ENCODE measurements at regions not wholly inside any gene's neighbourhood (a gene's known extent, or its start where the extent isn't known, plus 50 kb on each side); places are given as distances from the start of the nearest gene placed in this dataset.

GRCh38 chr12:71041476-71041875 is 116.3 kb downstream of the TSPAN8 start:
- intact Hi-C loops (cut with DNase I) = no loop called here
- no peak for TF ChIP-seq POLR2A (IDR thresholded peaks at IDR 0.05)
- no peak for TF ChIP-seq CTCF (IDR thresholded peaks at IDR 0.05)
- no peaks in the 10 kb centered on the region for H3K4me1 ChIP-seq
- no peak overlapping the region for H3K27ac ChIP-seq
- no peaks in the 10 kb centered on the region for H3K36me3 ChIP-seq
- 59% methylated on average over 2 of the region's 2 CpGs for WGBS (ENCODE audit: insufficient coverage, low coverage, low lambda C conversion rate, missing lambda C conversion rate)
- ATAC-seq (no peak), DNase-seq (no peak)
- H3K4me3 ChIP-seq = no peak overlapping the region
- no peaks in the 10 kb centered on the region for H3K27me3 ChIP-seq
- H3K9me3 ChIP-seq = no peaks in the 10 kb centered on the region

GRCh38 chr12:71038960-71039359 is 118.4 kb upstream of the PTPRR start:
- WGBS (ENCODE audit: insufficient coverage, low coverage, low lambda C conversion rate, missing lambda C conversion rate) = 78% methylated on average over 1 of the region's 1 CpG
- DNase-seq = no peak
- intact Hi-C loops (cut with DNase I) = no loop called here
- ATAC-seq = no peak
- H3K4me3 ChIP-seq = no peak overlapping the region
- H3K9me3 ChIP-seq = no peaks in the 10 kb centered on the region
- no peaks in the 10 kb centered on the region for H3K27me3 ChIP-seq
- TF ChIP-seq CTCF (IDR thresholded peaks at IDR 0.05) = no peak
- no peak for TF ChIP-seq POLR2A (IDR thresholded peaks at IDR 0.05)
- H3K36me3 ChIP-seq = no peaks in the 10 kb centered on the region
- no peaks in the 10 kb centered on the region for H3K4me1 ChIP-seq
- no peak overlapping the region for H3K27ac ChIP-seq

- Histone ChIP-seq H3K27ac (no peak overlapping the region), H3K4me1 (no peaks in the 10 kb centered on the region), H3K27me3 (no peaks in the 10 kb centered on the region), H3K36me3 (no peaks in the 10 kb centered on the region), H3K4me3 (no peak overlapping the region), H3K9me3 (no peaks in the 10 kb centered on the region)
- no peak for TF ChIP-seq CTCF (IDR thresholded peaks at IDR 0.05)
- TF ChIP-seq POLR2A (IDR thresholded peaks at IDR 0.05) = no peak
- 22% methylated on average over 1 of the region's 1 CpG for WGBS (ENCODE audit: insufficient coverage, low coverage, low lambda C conversion rate, missing lambda C conversion rate)
- ATAC-seq (no peak), DNase-seq (no peak)
- intact Hi-C loops (cut with DNase I) = no loop called here
Measured at GRCh38 chr12:71036526-71036925, 116.0 kb upstream of the PTPRR start.

- no peaks in the 10 kb centered on the region for H3K4me1 ChIP-seq
- H3K9me3 ChIP-seq = no peaks in the 10 kb centered on the region
- H3K27ac ChIP-seq = no peak overlapping the region
- H3K27me3 ChIP-seq = no peaks in the 10 kb centered on the region
- no peaks in the 10 kb centered on the region for H3K36me3 ChIP-seq
- no peak for TF ChIP-seq CTCF (IDR thresholded peaks at IDR 0.05)
- no peak for TF ChIP-seq POLR2A (IDR thresholded peaks at IDR 0.05)
- DNase-seq (no peak), ATAC-seq (no peak)
- no peak overlapping the region for H3K4me3 ChIP-seq
- 47% methylated on average over 4 of the region's 4 CpGs for WGBS (ENCODE audit: insufficient coverage, low coverage, low lambda C conversion rate, missing lambda C conversion rate)
- intact Hi-C loops (cut with DNase I) = no loop called here
Measured at GRCh38 chr12:71032933-71033332, 112.4 kb upstream of the PTPRR start.

GRCh38 chr12:71029302-71029701 is 108.8 kb upstream of the PTPRR start:
- no peaks in the 10 kb centered on the region for H3K4me1 ChIP-seq
- H3K27me3 ChIP-seq = no peaks in the 10 kb centered on the region
- no peaks in the 10 kb centered on the region for H3K36me3 ChIP-seq
- DNase-seq (no peak), ATAC-seq (no peak)
- intact Hi-C loops (cut with DNase I) = no loop called here
- H3K4me3 ChIP-seq = no peak overlapping the region
- TF ChIP-seq CTCF (IDR thresholded peaks at IDR 0.05) = no peak
- TF ChIP-seq POLR2A (IDR thresholded peaks at IDR 0.05) = no peak
- 36% methylated on average over 3 of the region's 3 CpGs for WGBS (ENCODE audit: insufficient coverage, low coverage, low lambda C conversion rate, missing lambda C conversion rate)
- no peak overlapping the region for H3K27ac ChIP-seq
- no peaks in the 10 kb centered on the region for H3K9me3 ChIP-seq
